IMR-90 (cell line): ENCODE measurements at regions not wholly inside any gene's neighbourhood (a gene's known extent, or its start where the extent isn't known, plus 50 kb on each side); places are given as distances from the start of the nearest gene placed in this dataset.

Source experiments
- POLR2A ChIP-seq: IDR thresholded peaks from 2 replicates; pipeline ENCODE4 v1.6.1; 2012; ENCODE audit warnings: mild to moderate bottlenecking, low read depth, low read length
- USF2 ChIP-seq: fragments of 150-350 bp; IDR thresholded peaks from 2 replicates; pipeline ENCODE4 v1.6.1; 2017; ENCODE audit warnings: mild to moderate bottlenecking, antibody characterized with exemption, low read length, low read depth
- TF ChIP-seq, protein P1 (sequence below): conservative IDR thresholded peaks from 2 replicates; pipeline ENCODE4 v1.5.1; 2012; ENCODE audit warnings: mild to moderate bottlenecking, low read depth, low read length, improper control_type of control experiment

GRCh38 chr2:129301431-129301913 lies 678.0 kb upstream of the RAB6C start:
- TF ChIP-seq, protein P1, sequence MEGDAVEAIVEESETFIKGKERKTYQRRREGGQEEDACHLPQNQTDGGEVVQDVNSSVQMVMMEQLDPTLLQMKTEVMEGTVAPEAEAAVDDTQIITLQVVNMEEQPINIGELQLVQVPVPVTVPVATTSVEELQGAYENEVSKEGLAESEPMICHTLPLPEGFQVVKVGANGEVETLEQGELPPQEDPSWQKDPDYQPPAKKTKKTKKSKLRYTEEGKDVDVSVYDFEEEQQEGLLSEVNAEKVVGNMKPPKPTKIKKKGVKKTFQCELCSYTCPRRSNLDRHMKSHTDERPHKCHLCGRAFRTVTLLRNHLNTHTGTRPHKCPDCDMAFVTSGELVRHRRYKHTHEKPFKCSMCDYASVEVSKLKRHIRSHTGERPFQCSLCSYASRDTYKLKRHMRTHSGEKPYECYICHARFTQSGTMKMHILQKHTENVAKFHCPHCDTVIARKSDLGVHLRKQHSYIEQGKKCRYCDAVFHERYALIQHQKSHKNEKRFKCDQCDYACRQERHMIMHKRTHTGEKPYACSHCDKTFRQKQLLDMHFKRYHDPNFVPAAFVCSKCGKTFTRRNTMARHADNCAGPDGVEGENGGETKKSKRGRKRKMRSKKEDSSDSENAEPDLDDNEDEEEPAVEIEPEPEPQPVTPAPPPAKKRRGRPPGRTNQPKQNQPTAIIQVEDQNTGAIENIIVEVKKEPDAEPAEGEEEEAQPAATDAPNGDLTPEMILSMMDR: no peak
- TF ChIP-seq POLR2A (no peak), USF2 (no peak)
